ENCODE measurements at regions not wholly inside any gene's neighbourhood (a gene's known extent, or its start where the extent isn't known, plus 50 kb on each side); places are given as distances from the start of the nearest gene placed in this dataset.

DNA sequence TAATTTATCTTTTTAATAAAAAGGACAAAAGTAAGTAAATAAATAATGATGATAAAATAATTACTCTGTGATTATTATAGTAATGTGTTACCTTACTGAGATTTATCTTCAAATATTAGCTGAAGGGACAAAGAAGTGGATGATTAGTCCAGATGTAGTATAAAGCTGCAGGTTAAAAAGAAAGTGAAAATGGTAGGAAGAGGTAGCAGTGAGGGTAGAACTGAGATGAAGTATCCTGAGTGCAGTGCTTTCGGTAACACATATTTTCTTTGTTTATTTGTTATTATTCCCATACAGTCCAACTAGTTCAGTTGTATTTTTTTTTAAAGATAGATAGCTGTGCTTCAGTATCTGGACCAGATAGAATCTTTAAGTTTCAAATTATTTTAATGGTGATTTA is 1203.5 kb downstream of the NCAM2 start:
- ChIA-PET POLR2A (no interaction called here), CTCF (no interaction called here)
- TF ChIP-seq, protein P1, sequence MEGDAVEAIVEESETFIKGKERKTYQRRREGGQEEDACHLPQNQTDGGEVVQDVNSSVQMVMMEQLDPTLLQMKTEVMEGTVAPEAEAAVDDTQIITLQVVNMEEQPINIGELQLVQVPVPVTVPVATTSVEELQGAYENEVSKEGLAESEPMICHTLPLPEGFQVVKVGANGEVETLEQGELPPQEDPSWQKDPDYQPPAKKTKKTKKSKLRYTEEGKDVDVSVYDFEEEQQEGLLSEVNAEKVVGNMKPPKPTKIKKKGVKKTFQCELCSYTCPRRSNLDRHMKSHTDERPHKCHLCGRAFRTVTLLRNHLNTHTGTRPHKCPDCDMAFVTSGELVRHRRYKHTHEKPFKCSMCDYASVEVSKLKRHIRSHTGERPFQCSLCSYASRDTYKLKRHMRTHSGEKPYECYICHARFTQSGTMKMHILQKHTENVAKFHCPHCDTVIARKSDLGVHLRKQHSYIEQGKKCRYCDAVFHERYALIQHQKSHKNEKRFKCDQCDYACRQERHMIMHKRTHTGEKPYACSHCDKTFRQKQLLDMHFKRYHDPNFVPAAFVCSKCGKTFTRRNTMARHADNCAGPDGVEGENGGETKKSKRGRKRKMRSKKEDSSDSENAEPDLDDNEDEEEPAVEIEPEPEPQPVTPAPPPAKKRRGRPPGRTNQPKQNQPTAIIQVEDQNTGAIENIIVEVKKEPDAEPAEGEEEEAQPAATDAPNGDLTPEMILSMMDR (IDR thresholded peaks at IDR 0.05; ENCODE audit: control extremely low read depth, extremely low read depth, low read depth, missing control alignments) = no peak
- no peak for DNase-seq (ENCODE audit: extremely low spot score)

DNA sequence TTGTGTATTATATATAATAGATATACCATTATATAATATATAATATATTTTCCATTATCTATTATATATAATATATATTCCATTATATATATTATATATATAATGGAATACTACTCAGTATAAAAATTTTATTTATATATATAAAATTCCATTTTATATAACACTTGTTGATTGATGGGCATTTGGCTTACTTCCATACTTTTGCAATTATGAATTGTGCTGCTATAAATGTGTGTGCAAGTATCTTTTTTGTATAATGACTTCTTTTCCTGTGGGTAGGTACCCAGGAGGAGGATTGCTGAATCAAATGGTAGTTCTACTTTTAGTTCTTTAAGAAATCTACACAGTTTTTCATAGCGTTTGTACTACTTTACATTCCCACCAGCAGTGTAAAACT is 1211.1 kb downstream of the NCAM2 start:
- ChIA-PET CTCF (interaction anchor here (1.0 kb wide), 1 partner anchor 11 kb away, joined by 3 read pairs; no protein-coding TSS in a partner anchor), POLR2A (no interaction called here)
- no peak for DNase-seq (ENCODE audit: extremely low spot score)
- TF ChIP-seq, protein P1 (IDR thresholded peaks at IDR 0.05; ENCODE audit: control extremely low read depth, extremely low read depth, low read depth, missing control alignments) = no peak

- CTCF ChIA-PET = no interaction called here
- TF ChIP-seq, protein P1 (IDR thresholded peaks at IDR 0.05; ENCODE audit: control extremely low read depth, extremely low read depth, low read depth, missing control alignments) = no peak
- no peak for DNase-seq (ENCODE audit: extremely low spot score)
- POLR2A ChIA-PET = no interaction called here
Measured at GRCh38 chr21:22211943-22212342, 1213.7 kb downstream of the NCAM2 start.

- TF ChIP-seq, protein P1 (IDR thresholded peaks at IDR 0.05; ENCODE audit: control extremely low read depth, extremely low read depth, low read depth, missing control alignments) = no peak
- no peak for DNase-seq (ENCODE audit: extremely low spot score)
- ChIA-PET CTCF (interaction anchor here (1.4 kb wide), 1 partner anchor 11 kb away, joined by 3 read pairs; no protein-coding TSS in a partner anchor), POLR2A (no interaction called here)
Measured at GRCh38 chr21:22223385-22223784, 1225.2 kb downstream of the NCAM2 start.

DNA sequence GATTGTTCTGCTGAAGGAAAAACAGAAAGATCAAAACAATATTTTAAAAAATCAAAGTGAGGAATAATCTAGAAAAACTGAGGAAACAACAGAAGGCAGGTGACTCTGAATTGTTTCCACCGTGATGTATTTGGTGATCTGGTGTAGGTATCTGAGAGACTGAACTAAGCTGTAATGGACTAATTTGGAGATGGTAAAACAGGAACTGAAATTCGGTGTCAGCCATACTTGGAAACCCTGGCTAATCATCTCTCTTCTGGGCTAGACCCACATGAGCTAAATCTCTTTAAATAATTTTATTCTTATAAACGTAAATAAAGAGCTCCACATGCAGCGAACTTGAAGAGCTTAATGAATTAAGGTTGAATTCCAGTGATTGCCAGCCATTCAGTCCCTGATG is 1226.1 kb downstream of the NCAM2 start:
- ChIA-PET POLR2A (no interaction called here), CTCF (interaction anchor here (1.4 kb wide), 1 partner anchor 11 kb away, joined by 3 read pairs; no protein-coding TSS in a partner anchor)
- TF ChIP-seq, protein P1 (IDR thresholded peaks at IDR 0.05; ENCODE audit: control extremely low read depth, extremely low read depth, low read depth, missing control alignments) = no peak
- no peak for DNase-seq (ENCODE audit: extremely low spot score)

DNA sequence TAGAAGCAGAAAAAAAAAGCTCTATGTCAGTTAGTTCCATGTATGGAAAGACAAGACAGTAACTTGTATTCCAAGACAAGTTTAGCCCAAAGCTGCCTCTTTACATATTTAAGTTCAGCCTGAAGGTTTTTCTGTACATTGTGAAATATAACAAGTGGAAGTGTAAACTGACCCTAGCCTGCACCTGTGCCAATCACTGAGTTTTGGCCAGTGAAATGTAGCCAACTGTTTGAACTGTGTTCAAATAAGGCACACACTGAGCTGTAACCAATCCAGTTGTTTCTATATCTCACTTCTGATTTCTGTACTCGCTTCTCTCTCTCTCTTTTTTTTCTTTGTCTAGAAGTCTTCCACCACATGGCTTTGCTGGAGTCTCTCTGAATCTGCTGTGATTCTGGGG is 1227.1 kb downstream of the NCAM2 start:
- no peak for DNase-seq (ENCODE audit: extremely low spot score)
- POLR2A ChIA-PET = no interaction called here
- CTCF ChIA-PET = no interaction called here
- TF ChIP-seq, protein P1 (IDR thresholded peaks at IDR 0.05; ENCODE audit: control extremely low read depth, extremely low read depth, low read depth, missing control alignments) = no peak

GRCh38 chr21:22231013-22231412 is 1232.8 kb downstream of the NCAM2 start:
- DNase-seq (ENCODE audit: extremely low spot score) = no peak
- TF ChIP-seq, protein P1 (IDR thresholded peaks at IDR 0.05; ENCODE audit: control extremely low read depth, extremely low read depth, low read depth, missing control alignments) = no peak
- ChIA-PET CTCF (no interaction called here), POLR2A (no interaction called here)
